ENCODE measurements at regions not wholly inside any gene's neighbourhood (a gene's known extent, or its start where the extent isn't known, plus 50 kb on each side); places are given as distances from the start of the nearest gene placed in this dataset.

DNA sequence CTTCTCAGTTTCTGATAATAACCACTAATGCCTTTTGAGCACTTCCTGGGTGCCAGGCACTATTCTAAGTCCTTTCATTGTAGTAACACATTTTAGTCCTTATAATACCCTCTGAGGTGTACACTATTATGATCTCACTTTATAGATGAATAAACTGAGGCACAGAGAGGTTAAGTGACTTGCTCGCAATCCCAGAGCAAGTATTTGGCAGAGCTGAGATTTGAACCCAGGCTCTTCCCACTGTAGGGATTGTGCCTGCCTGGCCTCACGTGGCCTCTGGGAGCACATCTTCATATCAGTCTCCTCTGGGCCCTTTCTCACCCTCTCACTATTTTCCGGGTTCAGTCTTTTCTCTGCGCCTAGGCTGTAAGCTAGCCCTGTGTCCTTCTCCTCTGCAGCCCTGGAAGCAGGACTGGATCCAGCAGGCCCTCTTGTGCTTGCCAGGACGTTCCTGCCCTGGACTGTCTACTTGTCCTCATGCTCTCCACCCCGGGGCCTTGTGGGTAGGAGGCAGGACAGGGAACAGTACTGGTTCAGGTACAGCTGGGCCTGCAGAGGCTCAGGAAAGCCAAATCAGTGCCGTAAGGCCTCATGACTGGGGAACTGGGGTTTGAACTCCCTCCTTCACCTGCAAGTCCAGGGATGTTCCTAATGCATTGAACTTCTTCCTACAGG lies 139.6 kb downstream of the VEGFA start:
- H3K27ac ChIP-seq (ENCODE audit: low read depth, low read length) = no peak overlapping the region
- no peaks in the 10 kb centered on the region for H3K9me2 ChIP-seq (ENCODE audit: insufficient read depth)
- no peak overlapping the region for H3K9ac ChIP-seq (ENCODE audit: low read length)
- no TSS peak for BruUV-seq (replicated peaks)
- no peak for DNase-seq (ENCODE audit: low read depth, low spot score)
- H3K4me1 ChIP-seq (ENCODE audit: control insufficient read depth in 1 of 2, insufficient read depth in 2 of 2, low read length in 2 of 2) = no peaks in the 10 kb centered on the region
- ChIA-PET CTCF (no interaction called here), RAD21 (ENCODE audit: low non-redundant PET in 1 of 2, low total read pairs in 2 of 2, uncharacterized antibody in 2 of 2, unreplicated experiment in 2 of 2) (no interaction called here), POLR2A (no interaction called here)
- no peak overlapping the region for H2AFZ ChIP-seq (ENCODE audit: low read depth, low read length, poor library complexity, severe bottlenecking)
- no peaks in the 10 kb centered on the region for H3K9me3 ChIP-seq (ENCODE audit: control insufficient read depth in 1 of 2, insufficient read depth in 1 of 2, low read depth in 1 of 2, low read length in 2 of 2)
- 0 out of 2 replicates have a peak, but pooled peaks have one; percentile 33 for ATAC-seq
- H3K79me2 ChIP-seq (ENCODE audit: insufficient read depth, low read length) = no peaks in the 10 kb centered on the region
- H4K20me1 ChIP-seq (ENCODE audit: insufficient read depth) = no peaks in the 10 kb centered on the region
- no peaks in the 10 kb centered on the region for H3K36me3 ChIP-seq (ENCODE audit: control insufficient read depth in 1 of 2, insufficient read depth in 2 of 2, low read length in 2 of 2)
- H3K27me3 ChIP-seq (ENCODE audit: insufficient read depth, low read length) = no peaks in the 10 kb centered on the region
- intact Hi-C loops (cut with micrococcal nuclease) = no loop called here
- no peak for TF ChIP-seq ZBTB33 (IDR thresholded peaks at IDR 0.05; ENCODE audit: extremely low read depth, insufficient replicate concordance, low read length)
- TF ChIP-seq ELF1 (IDR thresholded peaks at IDR 0.05; ENCODE audit: borderline replicate concordance, low read depth) = no peak
- TF ChIP-seq, protein P1, sequence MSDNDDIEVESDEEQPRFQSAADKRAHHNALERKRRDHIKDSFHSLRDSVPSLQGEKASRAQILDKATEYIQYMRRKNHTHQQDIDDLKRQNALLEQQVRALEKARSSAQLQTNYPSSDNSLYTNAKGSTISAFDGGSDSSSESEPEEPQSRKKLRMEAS (IDR thresholded peaks at IDR 0.05) = no peak; the same call in 1 of the 2 replicates
- TF ChIP-seq SP1 (IDR thresholded peaks at IDR 0.05; ENCODE audit: low read depth) = no peak
- TF ChIP-seq JUND (IDR thresholded peaks at IDR 0.05) = no peak
- no peak for TF ChIP-seq ATF3 (IDR thresholded peaks at IDR 0.05)
- no peak for TF ChIP-seq EZH2 (IDR thresholded peaks at IDR 0.05)
- no peak for TF ChIP-seq CBX3 (IDR thresholded peaks at IDR 0.05; ENCODE audit: low read depth)
- TF ChIP-seq RAD21 (IDR thresholded peaks at IDR 0.05; ENCODE audit: low read depth) = no peak
- TF ChIP-seq, protein P2, sequence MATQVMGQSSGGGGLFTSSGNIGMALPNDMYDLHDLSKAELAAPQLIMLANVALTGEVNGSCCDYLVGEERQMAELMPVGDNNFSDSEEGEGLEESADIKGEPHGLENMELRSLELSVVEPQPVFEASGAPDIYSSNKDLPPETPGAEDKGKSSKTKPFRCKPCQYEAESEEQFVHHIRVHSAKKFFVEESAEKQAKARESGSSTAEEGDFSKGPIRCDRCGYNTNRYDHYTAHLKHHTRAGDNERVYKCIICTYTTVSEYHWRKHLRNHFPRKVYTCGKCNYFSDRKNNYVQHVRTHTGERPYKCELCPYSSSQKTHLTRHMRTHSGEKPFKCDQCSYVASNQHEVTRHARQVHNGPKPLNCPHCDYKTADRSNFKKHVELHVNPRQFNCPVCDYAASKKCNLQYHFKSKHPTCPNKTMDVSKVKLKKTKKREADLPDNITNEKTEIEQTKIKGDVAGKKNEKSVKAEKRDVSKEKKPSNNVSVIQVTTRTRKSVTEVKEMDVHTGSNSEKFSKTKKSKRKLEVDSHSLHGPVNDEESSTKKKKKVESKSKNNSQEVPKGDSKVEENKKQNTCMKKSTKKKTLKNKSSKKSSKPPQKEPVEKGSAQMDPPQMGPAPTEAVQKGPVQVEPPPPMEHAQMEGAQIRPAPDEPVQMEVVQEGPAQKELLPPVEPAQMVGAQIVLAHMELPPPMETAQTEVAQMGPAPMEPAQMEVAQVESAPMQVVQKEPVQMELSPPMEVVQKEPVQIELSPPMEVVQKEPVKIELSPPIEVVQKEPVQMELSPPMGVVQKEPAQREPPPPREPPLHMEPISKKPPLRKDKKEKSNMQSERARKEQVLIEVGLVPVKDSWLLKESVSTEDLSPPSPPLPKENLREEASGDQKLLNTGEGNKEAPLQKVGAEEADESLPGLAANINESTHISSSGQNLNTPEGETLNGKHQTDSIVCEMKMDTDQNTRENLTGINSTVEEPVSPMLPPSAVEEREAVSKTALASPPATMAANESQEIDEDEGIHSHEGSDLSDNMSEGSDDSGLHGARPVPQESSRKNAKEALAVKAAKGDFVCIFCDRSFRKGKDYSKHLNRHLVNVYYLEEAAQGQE (IDR thresholded peaks at IDR 0.05; ENCODE audit: low read depth) = no peak
- TF ChIP-seq FOSL1 (IDR thresholded peaks at IDR 0.05; ENCODE audit: low read depth) = no peak
- no peak for TF ChIP-seq ZNF274 (IDR thresholded peaks at IDR 0.05; ENCODE audit: low read depth, low read length)
- no peak for TF ChIP-seq EZH2phosphoT487 (IDR thresholded peaks at IDR 0.05; ENCODE audit: borderline replicate concordance)
- no peak for TF ChIP-seq POLR2A (IDR thresholded peaks at IDR 0.05; ENCODE audit: borderline replicate concordance, extremely low read depth, insufficient read depth, insufficient read length)
- no peak for TF ChIP-seq EGR1 (IDR thresholded peaks at IDR 0.05; ENCODE audit: low read depth)
- TF ChIP-seq ZFX (IDR thresholded peaks at IDR 0.05) = no peak
- no peak for TF ChIP-seq POLR2AphosphoS5 (IDR thresholded peaks at IDR 0.05; ENCODE audit: low read depth, low read length)
- TF ChIP-seq YY1 (IDR thresholded peaks at IDR 0.05; ENCODE audit: extremely low read depth, insufficient replicate concordance, low read depth, low read length) = no peak
- no peak overlapping the region for H3K4me2 ChIP-seq (ENCODE audit: low read length)
- no peak overlapping the region for H3K4me3 ChIP-seq (replicated peaks in 1 of 2; ENCODE audit: low read depth in 1 of 2, low read length in 2 of 2)

All from HCT116 (cell line).